ENCODE measurements at regions not wholly inside any gene's neighbourhood (a gene's known extent, or its start where the extent isn't known, plus 50 kb on each side); places are given as distances from the start of the nearest gene placed in this dataset.
A peak's percentile ranks its signal among the peaks of the same experiment; 100 is the strongest.

GRCh38 chr4:43325220-43325967 lies 432.9 kb downstream of the GRXCR1 start:
- no peak overlapping the region for H3K27ac ChIP-seq (ENCODE audit: low read depth in 1 of 2, low read length in 1 of 2)
- 23 to 30% methylated on average over 4 of the region's 4 CpGs for WGBS, 2 donors
- ATAC-seq (ENCODE audit: insufficient read depth, low FRiP score) (no peak), DNase-seq (peak in 1 of 3 donors; percentile 0)
- TF ChIP-seq CTCF (IDR thresholded peaks at IDR 0.05; ENCODE audit: control extremely low read depth, extremely low read depth): no peak
- H3K9ac ChIP-seq (ENCODE audit: insufficient read depth in 1 of 2, low read length in 2 of 2): no peak overlapping the region
- H3K9me3 ChIP-seq (ENCODE audit: control insufficient read depth in 4 of 4, insufficient read depth in 3 of 4, low read length in 3 of 4): no peaks in the 10 kb centered on the region
- H3K4me1 ChIP-seq (ENCODE audit: control insufficient read depth in 5 of 5, insufficient read depth in 5 of 5, low read length in 5 of 5): no peaks in the 10 kb centered on the region
- H3K27me3 ChIP-seq (ENCODE audit: control insufficient read depth in 3 of 3, insufficient read depth in 3 of 3, low read length in 2 of 3): no peaks in the 10 kb centered on the region
- no peaks in the 10 kb centered on the region for H3K36me3 ChIP-seq (ENCODE audit: control insufficient read depth in 4 of 4, insufficient read depth in 4 of 4, low read length in 4 of 4)
- H3K4me3 ChIP-seq: no peak overlapping the region

DNA sequence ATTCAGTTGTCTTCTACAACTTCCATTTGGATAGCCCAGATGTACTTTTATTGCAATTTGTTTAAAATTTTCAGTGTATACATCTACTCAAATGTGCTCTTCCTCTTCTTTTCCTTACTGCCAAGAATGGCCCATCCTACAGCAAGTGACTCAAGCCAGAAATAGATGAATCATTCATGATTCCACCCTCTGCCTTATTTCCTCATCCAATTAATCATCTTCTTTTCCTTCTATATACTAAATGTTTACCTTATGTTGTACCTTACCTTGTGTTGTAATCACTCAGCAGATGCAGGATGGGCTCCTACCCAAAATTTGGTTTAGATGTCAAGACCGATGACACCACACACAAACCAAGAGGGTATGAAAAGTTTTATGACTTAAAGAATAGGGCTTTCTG lies 437.8 kb downstream of the GRXCR1 start:
- H3K27me3 ChIP-seq (ENCODE audit: control insufficient read depth in 3 of 3, insufficient read depth in 3 of 3, low read length in 2 of 3): no peaks in the 10 kb centered on the region
- H3K36me3 ChIP-seq (ENCODE audit: control insufficient read depth in 4 of 4, insufficient read depth in 4 of 4, low read length in 4 of 4): no peaks in the 10 kb centered on the region
- DNase-seq: no peak
- H3K4me1 ChIP-seq (ENCODE audit: control insufficient read depth in 5 of 5, insufficient read depth in 5 of 5, low read length in 5 of 5): no peaks in the 10 kb centered on the region
- no peak overlapping the region for H3K9ac ChIP-seq (ENCODE audit: insufficient read depth in 1 of 2, low read length in 2 of 2)
- no peaks in the 10 kb centered on the region for H3K9me3 ChIP-seq (ENCODE audit: control insufficient read depth in 4 of 4, insufficient read depth in 3 of 4, low read length in 3 of 4)
- WGBS, 2 donors: 77 to 90% methylated on average over 1 of the region's 1 CpG
- ATAC-seq (ENCODE audit: insufficient read depth, low FRiP score): no peak
- no peak for TF ChIP-seq CTCF (IDR thresholded peaks at IDR 0.05; ENCODE audit: control extremely low read depth, extremely low read depth)
- H3K27ac ChIP-seq (ENCODE audit: low read depth in 1 of 2, low read length in 1 of 2): no peak overlapping the region
- no peak overlapping the region for H3K4me3 ChIP-seq

GRCh38 chr4:43331226-43332051 lies 438.9 kb downstream of the GRXCR1 start:
- no peak for DNase-seq
- Histone ChIP-seq H3K36me3 (ENCODE audit: control insufficient read depth in 4 of 4, insufficient read depth in 4 of 4, low read length in 4 of 4) (no peaks in the 10 kb centered on the region), H3K27me3 (ENCODE audit: control insufficient read depth in 3 of 3, insufficient read depth in 3 of 3, low read length in 2 of 3) (no peaks in the 10 kb centered on the region), H3K27ac (ENCODE audit: low read depth in 1 of 2, low read length in 1 of 2) (no peak overlapping the region), H3K9me3 (ENCODE audit: control insufficient read depth in 4 of 4, insufficient read depth in 3 of 4, low read length in 3 of 4) (no peaks in the 10 kb centered on the region), H3K9ac (ENCODE audit: insufficient read depth in 1 of 2, low read length in 2 of 2) (no peak overlapping the region), H3K4me1 (ENCODE audit: control insufficient read depth in 5 of 5, insufficient read depth in 5 of 5, low read length in 5 of 5) (no peaks in the 10 kb centered on the region), H3K4me3 (no peak overlapping the region)
- TF ChIP-seq CTCF (IDR thresholded peaks at IDR 0.05; ENCODE audit: control extremely low read depth, extremely low read depth): no peak
- 85 to 87% methylated on average over 1 of the region's 1 CpG for WGBS, 2 donors
- ATAC-seq (ENCODE audit: insufficient read depth, low FRiP score): no peak

Measured in lung (tissue), 11 donors.